AG08395 (cell line): ENCODE measurements at regions not wholly inside any gene's neighbourhood (a gene's known extent, or its start where the extent isn't known, plus 50 kb on each side); places are given as distances from the start of the nearest gene placed in this dataset.
"Not testable (repeated sequence)": the region's sequence is repeated elsewhere in the genome, so short reads cannot be mapped to it uniquely, and the experiment has no call there.

Experiments used
- DNase-seq: peaks from one replicate; pipeline ENCODE4 v3.0.0; 2012; ENCODE audit warnings: mixed read lengths, low spot score

DNA sequence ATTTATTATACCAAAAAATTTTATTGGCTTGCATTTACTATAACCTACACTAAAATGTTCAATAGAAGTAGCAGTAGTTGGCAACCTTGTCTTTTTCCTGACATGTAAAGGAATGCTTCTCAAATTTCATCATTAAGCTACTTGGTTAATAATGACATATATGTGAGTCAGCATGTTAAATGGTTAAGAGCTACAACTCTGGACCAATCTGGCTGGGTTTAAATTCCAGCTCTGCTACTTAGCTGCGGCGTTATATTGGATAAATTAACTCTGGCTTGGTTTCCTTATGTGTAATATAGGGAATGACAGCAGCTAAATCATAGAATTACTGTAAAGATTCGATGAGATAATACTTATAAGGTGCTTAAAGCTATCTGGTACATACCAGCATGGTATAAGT, 53.7 kb upstream of the OTOGL start:
- peak; percentile 36 for DNase-seq

DNA sequence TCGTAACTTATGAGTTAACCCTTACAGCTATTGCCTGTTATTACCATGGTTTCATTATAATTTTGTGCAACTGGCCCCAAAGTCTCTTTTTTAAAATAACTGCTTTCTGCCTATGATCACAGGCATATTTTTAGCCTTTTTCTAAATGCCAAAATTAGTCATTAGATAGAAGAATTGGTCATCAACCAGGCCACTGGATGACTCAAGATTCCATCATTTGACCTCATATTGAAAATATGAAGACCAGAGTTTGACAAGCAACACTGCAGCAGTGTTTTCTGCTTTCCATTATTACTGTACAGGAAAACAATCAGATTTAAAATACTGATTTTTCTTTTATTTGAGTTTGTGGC, 54.7 kb upstream of the OTOGL start:
- peak; percentile 87 for DNase-seq

DNA sequence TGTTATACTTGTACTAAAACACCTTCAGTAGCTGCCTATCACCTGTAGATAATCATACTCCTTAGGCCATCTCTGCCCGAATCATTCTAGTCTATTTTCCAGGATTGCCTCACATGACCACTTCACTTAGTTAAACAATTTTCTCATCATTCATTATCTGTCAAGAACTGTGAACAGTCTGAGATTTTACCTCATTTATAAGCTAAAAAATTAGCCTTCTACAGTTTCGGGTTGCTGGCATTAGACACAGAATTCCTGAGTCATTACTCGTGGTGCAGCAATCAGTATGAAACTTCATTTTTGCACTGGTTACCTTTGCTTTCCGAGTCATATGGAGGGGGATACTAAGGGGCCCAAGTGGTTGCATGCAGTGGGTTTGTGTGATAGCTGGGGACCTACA, 57.6 kb upstream of the OTOGL start:
- DNase-seq: peak; percentile 38

DNA sequence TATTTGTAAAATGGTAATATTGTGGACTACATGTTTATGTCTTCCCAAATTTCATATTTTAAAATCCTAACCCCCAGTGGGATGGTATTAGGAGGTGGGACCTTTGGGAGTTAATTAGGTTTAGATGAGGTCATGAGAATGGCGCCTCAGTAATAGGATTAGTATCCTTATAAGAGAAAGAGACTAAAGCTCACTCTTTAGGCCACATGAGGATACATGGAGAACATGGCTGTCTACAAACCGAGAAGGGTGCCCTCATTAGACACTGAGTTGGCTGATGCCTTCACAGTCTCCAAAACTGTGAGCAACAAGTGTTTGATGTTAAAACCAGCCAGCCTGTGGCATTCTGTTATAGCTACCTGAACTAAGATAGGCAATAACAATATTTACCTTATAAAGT, 58.3 kb upstream of the OTOGL start:
- DNase-seq: no peak

DNA sequence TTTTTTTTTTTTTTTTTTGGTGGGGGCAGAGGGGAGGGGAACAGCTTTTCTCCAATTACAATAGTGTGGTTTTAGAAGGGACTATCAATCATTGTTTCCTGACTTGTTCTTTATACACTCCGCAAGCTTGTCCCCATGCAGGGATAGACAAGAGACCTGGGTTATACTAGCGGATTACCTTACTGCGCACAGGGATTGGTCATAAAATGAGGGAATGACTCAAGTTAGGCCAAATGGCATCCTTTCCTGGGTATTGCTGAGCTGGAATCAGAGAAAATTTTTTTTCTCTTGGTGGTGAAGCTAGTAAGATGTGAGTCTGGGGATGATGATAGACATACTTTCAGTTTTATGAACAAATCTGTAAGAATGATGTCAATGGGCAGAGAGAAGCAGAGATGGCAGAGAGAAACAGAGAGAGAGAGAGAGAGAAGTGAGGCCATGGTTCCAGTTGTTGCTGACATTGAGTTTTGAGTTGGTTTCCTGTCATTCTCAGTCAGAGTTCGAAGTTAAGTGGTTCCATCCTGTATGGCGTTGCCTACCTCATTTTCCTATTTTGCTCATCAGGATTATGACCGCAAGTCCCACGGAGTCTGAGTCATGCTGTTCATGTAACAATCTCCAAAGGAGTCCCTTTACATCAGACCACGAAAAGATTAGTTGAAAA, 59.1 kb upstream of the OTOGL start:
- DNase-seq: no peak

DNA sequence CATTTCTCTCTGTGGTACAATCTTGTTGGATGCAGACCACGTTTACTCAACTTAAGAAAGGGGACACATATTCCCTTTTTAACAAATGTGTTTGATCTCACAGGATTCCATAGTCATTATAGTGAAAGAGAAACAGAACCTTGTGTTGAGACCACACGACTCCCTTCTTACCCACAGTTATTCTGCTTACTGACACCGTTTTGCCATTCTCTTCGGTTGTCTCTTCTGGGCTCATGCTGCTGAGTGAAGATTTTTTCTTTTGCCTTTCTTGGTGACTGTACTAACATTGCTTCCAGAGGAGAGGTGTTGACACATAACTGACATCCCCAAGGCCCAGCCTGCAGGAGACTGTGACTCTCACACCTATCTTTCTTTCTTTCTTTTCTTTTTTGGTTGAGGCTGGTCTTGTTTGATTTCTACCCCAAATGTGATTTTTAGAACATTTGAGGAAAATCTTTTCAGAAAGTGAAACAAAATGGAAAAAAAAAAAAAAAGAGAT, 61.2 kb upstream of the OTOGL start:
- DNase-seq: no peak

DNA sequence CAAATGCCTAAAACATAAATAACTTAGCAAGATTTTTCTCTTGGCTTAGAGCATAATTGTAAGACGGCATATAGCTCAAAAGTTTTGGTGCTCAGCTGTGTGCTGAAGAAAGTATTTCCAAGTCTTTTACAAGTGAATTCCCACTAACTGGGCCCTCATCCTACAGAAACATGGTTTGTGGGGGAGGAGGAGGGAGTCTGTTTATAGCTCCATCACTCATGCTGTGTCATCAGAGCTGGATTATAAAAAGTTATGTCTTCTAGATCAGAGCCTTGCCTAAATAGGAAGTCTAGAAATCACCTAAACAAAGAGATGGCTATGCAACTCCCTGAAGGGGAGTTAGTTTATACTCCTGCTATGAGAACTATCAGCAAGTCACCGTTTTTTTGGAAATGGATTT, 65.9 kb upstream of the OTOGL start:
- DNase-seq: peak; percentile 37

DNA sequence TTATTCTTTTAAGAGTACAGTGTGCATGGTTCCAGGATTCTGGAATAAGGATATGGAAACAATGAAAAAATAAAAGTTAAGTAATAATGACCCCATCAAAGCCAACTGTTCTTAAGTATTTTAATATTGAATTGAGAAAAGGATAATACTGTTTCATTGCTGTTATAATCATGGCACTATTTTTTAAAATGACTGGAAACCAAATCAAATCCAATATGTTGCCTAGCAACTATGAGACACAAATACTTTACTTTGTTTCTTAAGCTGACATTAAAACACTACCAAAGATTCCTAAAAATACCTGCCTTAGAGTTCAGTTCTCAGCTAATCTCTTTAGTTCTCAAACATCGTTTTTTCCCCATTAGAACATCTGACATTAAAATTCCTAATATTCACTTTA, 66.4 kb upstream of the OTOGL start:
- no peak for DNase-seq

DNA sequence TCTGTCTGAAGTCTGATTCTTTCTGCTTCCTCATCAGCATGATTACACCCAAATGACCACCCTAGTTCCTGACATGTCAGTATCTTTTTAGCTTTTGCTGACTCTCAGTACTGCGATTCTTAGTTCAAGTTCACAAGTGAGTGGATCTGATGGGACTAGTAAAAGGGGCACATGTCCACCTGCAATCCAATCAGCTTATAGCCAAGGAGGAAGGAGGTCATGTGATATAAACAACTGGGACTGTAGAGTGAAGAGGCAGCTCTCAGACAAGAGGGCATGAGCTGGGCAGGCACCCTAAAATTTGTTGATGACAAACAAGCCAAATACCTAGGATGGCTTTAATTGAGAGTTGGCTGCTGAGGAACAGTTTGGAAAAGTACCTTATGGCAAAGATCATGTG, 68.1 kb upstream of the OTOGL start:
- DNase-seq: no peak

DNA sequence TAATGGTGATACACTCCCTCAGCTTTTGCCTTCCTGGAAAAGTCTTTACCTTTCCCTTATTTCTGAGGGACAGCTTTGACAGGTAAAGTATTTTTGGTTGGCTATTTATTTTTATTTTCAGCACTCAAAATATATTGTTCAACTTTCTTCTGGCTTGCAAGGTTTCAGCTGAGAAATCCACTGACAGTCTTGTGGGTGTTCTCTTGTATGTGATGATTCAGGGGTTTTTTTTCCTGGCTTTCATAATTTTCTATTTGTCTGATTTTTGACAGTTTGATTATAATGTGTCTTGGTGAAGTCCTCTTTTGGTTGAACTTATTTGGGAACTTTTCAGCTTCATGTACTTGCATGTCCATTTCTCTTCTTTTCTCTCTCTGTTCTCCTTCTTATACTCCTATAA, 73.7 kb upstream of the OTOGL start:
- no peak for DNase-seq

DNA sequence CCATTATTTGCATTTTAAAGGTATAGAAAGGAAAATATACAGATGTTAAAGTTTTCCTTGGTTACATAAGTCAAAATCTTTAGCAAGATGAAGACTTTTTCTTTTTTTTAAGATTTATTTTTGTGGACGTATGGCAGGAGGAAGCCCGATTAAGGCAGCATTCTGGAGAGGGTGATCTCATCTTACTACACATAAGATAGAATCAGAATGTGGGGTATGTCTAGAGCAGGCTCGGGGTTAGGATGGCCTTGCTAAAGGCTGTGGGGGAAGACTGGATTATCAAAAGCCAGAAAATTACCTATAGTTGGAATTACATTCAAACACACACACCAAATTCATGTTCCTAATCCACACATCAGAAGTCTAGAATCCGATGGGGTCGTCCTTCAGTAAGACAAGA, 79.6 kb upstream of the OTOGL start:
- no peak for DNase-seq

DNA sequence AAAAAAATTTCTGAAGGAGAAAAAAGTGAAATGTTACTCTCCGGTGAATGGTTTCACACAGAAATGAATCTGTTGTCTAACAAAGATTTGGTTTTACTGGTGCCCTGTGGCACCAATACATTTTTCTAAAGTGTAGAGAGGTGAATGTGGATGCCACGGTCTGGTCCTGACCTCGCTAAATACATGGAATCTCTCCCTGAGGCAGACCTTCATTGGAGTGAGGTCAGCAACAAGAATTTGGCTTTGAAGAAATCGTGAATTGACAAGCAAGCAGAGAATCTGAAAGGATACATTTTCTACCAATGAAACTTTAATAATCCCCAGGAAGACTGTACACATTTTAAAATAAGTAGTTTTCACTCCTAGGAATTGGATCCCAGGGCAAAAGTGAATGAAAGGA, 81.2 kb upstream of the OTOGL start:
- DNase-seq: no peak

DNA sequence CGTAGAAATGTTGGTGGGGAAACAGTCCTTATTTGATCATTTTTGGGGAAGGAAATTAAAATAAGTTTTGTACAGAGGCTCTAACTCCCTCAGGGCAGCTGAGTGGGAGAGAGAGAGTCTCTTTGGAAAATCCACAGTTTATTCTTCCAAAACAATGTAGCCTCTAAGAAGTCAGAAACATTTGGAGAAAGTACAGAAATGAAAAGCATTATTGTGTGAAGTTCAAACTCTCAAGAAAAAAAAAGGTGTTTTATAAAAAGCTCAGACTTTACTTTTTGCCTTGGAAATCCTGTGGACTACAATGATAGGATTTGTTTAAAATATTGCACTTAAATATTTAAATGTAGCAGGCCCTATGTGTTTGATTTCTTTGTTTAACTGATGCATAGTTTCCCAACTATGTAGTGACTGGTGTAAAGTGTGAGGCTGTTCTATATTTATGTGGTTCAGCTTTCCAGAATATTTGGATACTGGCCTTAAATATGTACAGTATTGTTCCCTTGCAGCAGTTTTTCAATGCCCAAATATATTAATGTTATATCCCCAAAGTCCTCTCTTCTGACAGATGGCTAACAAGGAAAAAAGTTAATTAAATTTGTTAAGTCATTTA, 82.0 kb upstream of the OTOGL start:
- no peak for DNase-seq

DNA sequence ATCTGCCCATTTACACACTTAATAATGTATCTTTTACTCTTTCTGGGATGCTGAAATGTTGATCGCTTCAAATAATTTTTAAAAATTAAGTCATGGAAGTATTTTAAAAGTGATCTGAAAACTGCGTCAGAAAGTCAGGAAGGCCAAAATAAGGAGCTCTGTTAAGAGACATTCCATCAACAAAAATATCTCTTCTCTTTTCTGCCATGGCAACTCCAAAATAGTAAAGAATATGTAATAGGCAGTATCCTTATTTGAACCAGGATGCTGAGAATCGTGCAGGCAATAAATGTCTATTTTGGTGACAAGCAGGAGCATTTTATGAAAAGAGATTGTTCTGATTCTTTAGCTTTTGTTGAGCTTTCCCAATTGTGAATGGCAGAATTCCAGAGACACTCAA, 81.8 kb upstream of the PPP1R12A start:
- DNase-seq: no peak

DNA sequence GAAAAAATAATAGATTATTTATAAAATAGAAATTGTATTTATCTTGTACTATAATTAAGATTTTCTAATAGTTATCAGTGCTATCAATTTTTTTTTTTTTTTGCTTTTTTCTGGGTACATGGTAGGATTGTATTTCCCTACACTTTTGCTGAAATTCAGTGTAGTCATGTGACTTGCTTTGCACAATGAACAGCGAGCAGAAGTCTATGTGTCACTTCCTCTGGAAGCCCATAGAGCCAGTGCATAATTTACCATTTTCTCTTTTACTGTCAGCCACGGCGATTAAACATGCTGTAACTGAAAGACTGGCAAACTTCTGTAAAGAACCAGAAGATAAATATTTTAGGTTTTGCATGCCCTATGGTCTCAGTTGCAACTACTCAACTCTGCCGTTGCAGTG, 80.8 kb upstream of the PPP1R12A start:
- DNase-seq: no peak

DNA sequence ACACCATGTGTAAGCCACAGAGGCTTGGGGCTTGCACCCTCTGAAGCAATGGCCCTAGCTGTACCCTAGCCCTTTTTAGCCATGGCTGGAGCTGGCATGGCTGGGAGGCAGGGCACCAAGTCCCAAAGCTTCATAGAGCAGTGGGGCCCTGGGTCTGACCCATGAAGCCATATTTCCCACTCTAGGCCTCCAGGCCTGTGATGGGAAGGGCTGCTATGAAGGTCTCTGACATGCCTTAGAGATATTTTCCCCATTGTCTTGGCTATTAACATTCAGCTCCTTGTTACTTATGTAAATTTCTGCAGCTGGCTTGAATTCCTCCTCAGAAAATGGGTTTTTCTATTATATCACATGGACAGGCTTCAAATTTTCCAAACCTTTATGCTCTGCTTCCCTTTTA, 68.8 kb upstream of the PPP1R12A start:
- DNase-seq: not testable (repeated sequence)

DNA sequence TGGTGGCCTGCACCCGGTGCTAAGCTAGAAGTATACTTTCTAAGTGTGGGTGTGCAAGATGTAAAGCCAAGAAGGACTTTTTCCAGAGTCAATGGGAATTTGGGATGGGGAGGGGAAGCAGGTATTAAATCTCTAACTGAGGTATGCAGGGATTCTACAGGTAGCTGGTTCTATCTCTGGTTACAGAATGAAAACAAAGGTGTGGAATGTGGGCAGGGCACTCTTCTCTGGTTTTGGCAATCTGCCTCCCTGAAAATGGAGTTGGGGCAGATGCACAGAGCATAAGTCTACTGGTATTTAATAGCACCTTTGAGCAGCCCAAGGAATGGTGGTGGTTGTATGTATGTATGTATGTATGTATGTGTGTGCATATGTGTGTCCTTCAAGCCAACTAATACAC, 66.7 kb upstream of the PPP1R12A start:
- no peak for DNase-seq

DNA sequence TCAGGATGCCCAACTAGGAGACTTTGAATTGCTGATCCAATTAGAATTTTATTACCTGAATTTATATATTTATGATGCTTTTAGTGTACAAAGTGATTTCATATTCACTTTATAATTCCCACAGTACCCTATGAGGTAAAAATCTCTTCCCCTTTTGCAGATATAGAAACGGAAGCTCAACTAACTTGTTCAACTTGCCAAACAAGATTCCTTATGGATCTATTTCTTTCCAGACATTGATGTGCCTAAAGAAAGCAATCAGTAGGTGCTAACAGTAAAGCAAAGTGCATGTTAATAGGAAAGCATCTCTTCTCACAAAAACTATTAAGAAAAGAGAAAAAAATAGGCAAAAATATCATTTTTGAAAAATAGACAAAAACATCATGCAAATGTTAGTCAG, 65.9 kb upstream of the PPP1R12A start:
- DNase-seq: no peak

DNA sequence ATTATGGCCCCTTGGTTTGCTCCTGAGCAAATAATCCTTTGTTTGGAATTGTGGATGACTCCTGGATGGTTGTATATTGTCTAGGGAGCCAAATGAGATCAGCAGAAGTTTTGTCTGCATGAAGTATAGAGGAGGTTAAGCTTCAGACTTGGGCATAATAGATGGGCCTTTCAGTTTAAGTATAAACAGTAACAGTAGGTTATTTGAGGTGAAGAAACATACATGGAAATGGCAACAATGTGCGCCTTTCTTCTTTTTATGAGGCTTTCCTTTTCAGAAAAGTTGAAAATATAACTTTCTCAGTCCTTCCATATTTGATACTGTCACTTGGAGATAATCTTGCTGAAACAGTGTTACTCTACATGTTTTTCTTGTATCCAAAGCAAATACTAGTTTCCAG, 63.7 kb upstream of the PPP1R12A start:
- DNase-seq: no peak

DNA sequence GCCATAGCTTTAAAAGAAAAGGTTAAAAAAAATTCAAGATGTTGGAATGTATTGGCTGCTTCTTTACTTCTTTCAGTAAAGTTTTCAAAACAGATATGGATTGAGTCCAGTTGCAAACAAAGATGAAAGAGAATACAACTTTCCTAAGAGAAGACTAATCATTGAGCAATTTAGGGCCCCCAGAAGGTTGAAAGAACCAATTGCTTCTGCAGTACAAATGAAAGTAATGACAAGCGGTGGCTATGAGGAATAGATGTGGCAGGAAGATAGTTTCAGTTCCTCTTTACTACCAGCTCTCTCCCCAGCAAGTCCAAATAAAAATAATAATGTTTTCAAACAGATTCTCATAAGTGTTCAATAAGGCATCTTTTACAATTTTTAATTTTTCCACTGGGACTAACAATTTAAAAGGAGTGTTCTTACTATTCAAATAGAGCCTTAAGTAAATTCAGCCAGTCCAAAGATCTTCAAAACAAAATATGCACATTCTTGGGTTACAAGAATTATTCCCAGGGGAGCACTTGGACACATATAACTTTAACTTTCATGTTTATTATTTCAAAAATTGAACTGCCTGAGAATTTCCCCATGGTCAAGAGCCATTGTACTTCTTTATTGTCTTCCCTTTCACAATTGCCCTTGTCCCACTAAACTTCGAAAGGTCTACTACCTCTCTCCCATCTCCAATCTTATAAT, 62.3 kb upstream of the PPP1R12A start:
- no peak for DNase-seq

DNA sequence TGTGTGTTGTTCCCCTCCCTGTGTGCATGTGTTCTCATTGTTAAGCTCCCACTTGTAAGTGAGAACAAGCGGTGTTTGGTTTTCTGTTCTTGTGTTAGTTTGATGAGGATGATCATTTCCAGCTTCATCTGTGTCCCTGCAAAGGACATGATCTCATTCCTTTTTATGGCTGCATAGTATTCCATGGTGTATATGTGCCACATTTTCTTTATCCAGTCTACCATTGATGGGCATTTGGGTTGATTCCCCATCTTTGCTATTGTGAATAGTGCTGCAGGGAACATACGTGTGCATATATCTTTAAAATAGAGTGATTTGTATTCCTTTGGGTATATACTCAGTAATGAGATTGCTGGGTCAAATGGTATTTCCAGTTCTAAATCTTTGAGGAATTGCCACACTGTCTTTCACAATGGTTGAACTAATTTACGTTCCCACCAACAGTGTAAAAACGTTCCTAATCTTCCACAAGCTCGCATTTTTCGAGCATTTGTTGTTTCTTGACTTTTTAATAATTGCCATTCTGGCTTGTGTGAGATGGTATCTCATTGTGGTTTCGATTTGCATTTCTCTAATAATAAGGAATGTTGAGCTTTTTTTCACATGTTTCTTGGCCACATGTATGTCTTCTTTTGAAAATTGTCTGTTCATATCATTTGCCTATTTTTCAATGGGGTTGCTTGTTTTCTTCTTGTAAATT, 60.6 kb upstream of the PPP1R12A start:
- not testable (repeated sequence) for DNase-seq

DNA sequence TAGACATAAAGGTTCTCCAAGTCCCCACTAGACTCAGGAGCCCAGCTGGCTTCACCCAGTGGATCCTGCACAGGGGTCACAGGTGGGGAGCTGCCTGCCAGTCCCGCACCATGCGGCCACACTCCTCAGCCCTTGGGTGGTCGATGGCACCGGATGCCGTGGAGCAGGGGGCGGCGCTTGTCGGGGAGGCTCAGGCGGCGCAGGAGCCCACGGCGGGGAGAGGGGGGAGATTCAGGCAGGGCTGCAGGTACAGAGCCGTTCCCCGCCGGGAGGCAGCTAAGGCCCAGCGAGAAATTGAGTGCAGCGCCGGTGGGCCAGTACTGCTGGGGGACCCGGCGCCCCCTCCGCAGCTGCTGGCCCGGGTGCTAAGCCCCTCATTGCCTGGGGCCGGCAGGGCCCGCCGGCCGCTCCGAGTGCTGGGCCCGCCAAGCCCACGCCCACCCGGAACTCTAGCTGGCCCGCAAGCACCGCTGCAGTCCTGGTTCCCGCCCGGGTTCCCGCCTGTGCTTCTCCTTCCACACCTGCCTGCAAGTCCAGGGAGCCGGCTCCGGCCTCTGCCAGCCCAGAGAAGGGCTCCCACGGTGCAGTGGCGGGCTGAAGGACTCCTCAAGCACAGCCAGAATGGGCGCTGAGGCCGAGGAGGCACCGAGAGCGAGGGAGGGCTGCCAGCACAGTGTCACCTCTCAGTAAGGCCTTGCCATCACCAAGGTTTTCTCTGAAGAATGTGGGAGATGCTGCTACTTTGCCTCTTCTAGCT, 58.4 kb upstream of the PPP1R12A start:
- DNase-seq: no peak
